ENCODE measurements at regions not wholly inside any gene's neighbourhood (a gene's known extent, or its start where the extent isn't known, plus 50 kb on each side); places are given as distances from the start of the nearest gene placed in this dataset.
A peak's percentile ranks its signal among the peaks of the same experiment; 100 is the strongest.

DNA sequence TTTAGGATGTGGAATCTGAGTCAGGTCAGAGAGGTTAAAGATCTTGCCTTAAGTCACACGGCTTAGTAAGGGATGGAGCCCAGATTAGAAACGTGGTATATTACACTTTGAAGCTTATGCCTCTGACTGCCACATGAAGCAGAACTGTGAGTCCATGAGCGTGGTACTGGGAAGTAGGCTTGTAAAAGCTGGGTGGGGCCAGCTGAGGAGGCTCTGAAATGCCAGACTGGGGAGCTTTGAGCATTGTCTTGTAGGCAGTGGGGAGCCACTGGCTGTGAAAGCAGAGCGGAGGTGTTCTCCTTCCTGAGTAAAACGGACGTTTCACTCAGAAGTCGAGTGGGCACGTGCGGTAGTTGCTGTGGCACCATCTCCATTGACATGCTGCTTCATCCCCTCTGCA lies 72.6 kb upstream of the USP24 start:
- H3K36me3 Mint-ChIP-seq: no peaks in the 10 kb centered on the region
- Histone ChIP-seq H3K79me2 (ENCODE audit: low read depth) (no peaks in the 10 kb centered on the region), H3K4me2 (no peak overlapping the region), H3F3A (ENCODE audit: low read depth) (no peaks in the 10 kb centered on the region), H4K20me1 (ENCODE audit: low read depth) (no peaks in the 10 kb centered on the region), H3K36me3 (no peaks in the 10 kb centered on the region), H3K9me3 (ENCODE audit: low read depth) (no peaks in the 10 kb centered on the region), H3K4me1 (no peaks in the 10 kb centered on the region), H3K4me3 (no peak overlapping the region), H2AFZ (replicated peaks) (no peak overlapping the region), H3K27ac (no peak overlapping the region), H3K27me3 (no peaks in the 10 kb centered on the region), H3K9ac (no peak overlapping the region)
- H3K27ac Mint-ChIP-seq: no peak overlapping the region
- H3K4me1 Mint-ChIP-seq: peaks cover 10% of the 10 kb centered on the region
- no peak for DNase-seq (ENCODE audit: low spot score)
- H3K4me3 Mint-ChIP-seq: no peak overlapping the region
- TF ChIP-seq EZH2 (IDR thresholded peaks at IDR 0.05) (no peak), EZH2phosphoT487 (IDR thresholded peaks at IDR 0.05) (no peak)
- TF ChIP-seq, protein P1, sequence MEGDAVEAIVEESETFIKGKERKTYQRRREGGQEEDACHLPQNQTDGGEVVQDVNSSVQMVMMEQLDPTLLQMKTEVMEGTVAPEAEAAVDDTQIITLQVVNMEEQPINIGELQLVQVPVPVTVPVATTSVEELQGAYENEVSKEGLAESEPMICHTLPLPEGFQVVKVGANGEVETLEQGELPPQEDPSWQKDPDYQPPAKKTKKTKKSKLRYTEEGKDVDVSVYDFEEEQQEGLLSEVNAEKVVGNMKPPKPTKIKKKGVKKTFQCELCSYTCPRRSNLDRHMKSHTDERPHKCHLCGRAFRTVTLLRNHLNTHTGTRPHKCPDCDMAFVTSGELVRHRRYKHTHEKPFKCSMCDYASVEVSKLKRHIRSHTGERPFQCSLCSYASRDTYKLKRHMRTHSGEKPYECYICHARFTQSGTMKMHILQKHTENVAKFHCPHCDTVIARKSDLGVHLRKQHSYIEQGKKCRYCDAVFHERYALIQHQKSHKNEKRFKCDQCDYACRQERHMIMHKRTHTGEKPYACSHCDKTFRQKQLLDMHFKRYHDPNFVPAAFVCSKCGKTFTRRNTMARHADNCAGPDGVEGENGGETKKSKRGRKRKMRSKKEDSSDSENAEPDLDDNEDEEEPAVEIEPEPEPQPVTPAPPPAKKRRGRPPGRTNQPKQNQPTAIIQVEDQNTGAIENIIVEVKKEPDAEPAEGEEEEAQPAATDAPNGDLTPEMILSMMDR (IDR thresholded peaks at IDR 0.05): no peak
- no peaks in the 10 kb centered on the region for H3K9me3 Mint-ChIP-seq
- peaks cover 2% of the 10 kb centered on the region for H3K27me3 Mint-ChIP-seq (ENCODE audit: insufficient read depth, low read depth)

DNA sequence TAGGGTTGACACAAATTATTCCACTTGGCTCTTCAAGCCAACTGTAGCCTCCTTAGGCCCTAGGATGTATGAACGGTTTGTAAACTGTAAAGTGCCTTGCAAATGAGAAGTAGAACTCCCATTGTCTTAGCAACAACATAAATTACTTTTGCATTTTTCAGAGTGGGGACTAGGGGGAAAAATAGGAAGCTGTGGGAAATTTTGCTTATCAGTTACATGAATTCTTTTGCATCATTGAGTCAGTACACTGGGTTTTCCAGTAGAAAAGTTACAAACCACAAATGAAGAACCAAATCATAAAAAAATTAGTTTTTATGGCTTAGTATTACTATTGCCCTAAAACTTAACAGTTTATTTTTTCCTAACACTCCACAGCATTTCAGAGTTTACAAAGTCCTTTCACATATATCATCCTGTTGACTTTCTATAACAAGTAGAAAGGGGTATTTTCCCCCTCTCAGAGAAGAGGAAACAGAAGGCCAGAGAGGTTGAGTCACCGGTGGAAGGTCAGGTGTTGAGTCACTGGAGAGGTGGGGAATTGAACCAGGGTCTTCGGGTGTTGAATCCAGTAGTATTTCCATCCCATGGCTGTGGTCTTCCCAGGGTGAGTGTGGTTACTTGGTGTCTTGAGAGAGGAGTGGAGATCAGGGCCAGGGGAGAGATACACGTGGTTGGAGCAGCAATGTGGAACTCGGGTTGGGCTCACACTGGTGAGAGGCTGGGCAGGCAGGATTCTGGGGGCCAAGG lies 71.9 kb upstream of the USP24 start:
- no peaks in the 10 kb centered on the region for H3K9me3 ChIP-seq (ENCODE audit: low read depth)
- H2AFZ ChIP-seq (replicated peaks): no peak overlapping the region

DNA sequence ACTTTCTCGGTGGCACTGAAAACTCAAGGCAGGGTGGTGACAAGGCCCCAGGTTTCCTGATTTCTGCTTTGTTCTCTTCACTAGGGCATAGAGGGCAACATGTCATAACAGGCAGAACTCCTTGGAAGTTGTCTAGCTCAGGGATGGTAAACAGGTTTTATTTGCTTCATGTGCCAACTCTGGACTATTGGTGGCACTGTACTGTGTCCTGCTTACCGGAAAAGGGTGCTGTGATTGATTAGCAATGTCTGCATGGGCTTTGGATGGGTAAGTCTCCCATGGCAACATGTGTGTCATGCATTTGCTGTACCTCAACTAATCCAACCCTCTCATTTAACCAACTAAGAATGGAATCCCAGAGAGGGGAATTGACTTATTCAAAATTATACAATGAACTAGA lies 70.7 kb upstream of the USP24 start:
- H3K4me3 ChIP-seq: no peak overlapping the region
- H3K27me3 ChIP-seq: no peaks in the 10 kb centered on the region
- no peak overlapping the region for H3K27ac ChIP-seq
- no peaks in the 10 kb centered on the region for H4K20me1 ChIP-seq (ENCODE audit: low read depth)
- H3K9me3 ChIP-seq (ENCODE audit: low read depth): no peaks in the 10 kb centered on the region
- H3K79me2 ChIP-seq (ENCODE audit: low read depth): no peaks in the 10 kb centered on the region
- no peaks in the 10 kb centered on the region for H3F3A ChIP-seq (ENCODE audit: low read depth)
- no peak overlapping the region for H3K27ac Mint-ChIP-seq
- H3K4me3 Mint-ChIP-seq: no peak overlapping the region
- no peak overlapping the region for H2AFZ ChIP-seq (replicated peaks)
- DNase-seq (ENCODE audit: low spot score): no peak
- H3K36me3 ChIP-seq: no peaks in the 10 kb centered on the region
- H3K4me2 ChIP-seq: no peak overlapping the region
- H3K36me3 Mint-ChIP-seq: no peaks in the 10 kb centered on the region
- TF ChIP-seq EZH2phosphoT487 (IDR thresholded peaks at IDR 0.05) (no peak), EZH2 (IDR thresholded peaks at IDR 0.05) (no peak)
- TF ChIP-seq, protein P1 (IDR thresholded peaks at IDR 0.05): no peak
- no peaks in the 10 kb centered on the region for H3K9me3 Mint-ChIP-seq
- peaks cover 10% of the 10 kb centered on the region for H3K4me1 Mint-ChIP-seq
- peaks cover 2% of the 10 kb centered on the region for H3K27me3 Mint-ChIP-seq (ENCODE audit: insufficient read depth, low read depth)
- no peaks in the 10 kb centered on the region for H3K4me1 ChIP-seq
- no peak overlapping the region for H3K9ac ChIP-seq

More for the DNA sequence above, 71.9 kb upstream of the USP24 start:
- H3F3A ChIP-seq (ENCODE audit: low read depth): no peaks in the 10 kb centered on the region
- peak overlapping the region; percentile 13 for H3K27ac Mint-ChIP-seq
- H3K79me2 ChIP-seq (ENCODE audit: low read depth): no peaks in the 10 kb centered on the region
- no peak overlapping the region for H3K9ac ChIP-seq
- no peaks in the 10 kb centered on the region for H3K36me3 ChIP-seq
- no peaks in the 10 kb centered on the region for H3K36me3 Mint-ChIP-seq
- H3K4me1 Mint-ChIP-seq: peaks cover 10% of the 10 kb centered on the region
- TF ChIP-seq EZH2 (IDR thresholded peaks at IDR 0.05) (no peak), EZH2phosphoT487 (IDR thresholded peaks at IDR 0.05) (no peak)
- TF ChIP-seq, protein P1 (IDR thresholded peaks at IDR 0.05): no peak
- no peak for DNase-seq (ENCODE audit: low spot score)
- peaks cover 2% of the 10 kb centered on the region for H3K27me3 Mint-ChIP-seq (ENCODE audit: insufficient read depth, low read depth)
- no peaks in the 10 kb centered on the region for H3K27me3 ChIP-seq
- no peaks in the 10 kb centered on the region for H3K4me1 ChIP-seq
- no peaks in the 10 kb centered on the region for H3K9me3 Mint-ChIP-seq
- no peak overlapping the region for H3K27ac ChIP-seq
- no peak overlapping the region for H3K4me3 ChIP-seq
- H3K4me3 Mint-ChIP-seq: no peak overlapping the region
- no peaks in the 10 kb centered on the region for H4K20me1 ChIP-seq (ENCODE audit: low read depth)
- H3K4me2 ChIP-seq: no peak overlapping the region

All from neural progenitor cell (in vitro differentiated cells).